GM06990 (cell line): ENCODE measurements at regions not wholly inside any gene's neighbourhood (a gene's known extent, or its start where the extent isn't known, plus 50 kb on each side); places are given as distances from the start of the nearest gene placed in this dataset.

Source experiments
- DNase-seq: peaks from one replicate; pipeline ENCODE4 v3.0.0-alpha.2; 2011; ENCODE audit not compliant: insufficient read length; ENCODE audit errors: extremely low read depth
- H3K27me3 ChIP-seq: replicated peaks from 2 replicates; pipeline ENCODE4 v1.6.0; 2011; ENCODE audit warnings: low read length; ENCODE audit not compliant: control insufficient read depth, insufficient read depth
- H3K36me3 ChIP-seq: 2 replicates; pipeline ENCODE4 v1.5.1; 2011; ENCODE audit warnings: low read length; ENCODE audit not compliant: control insufficient read depth, insufficient read depth
- H3K4me3 ChIP-seq: replicated peaks from 2 replicates; pipeline ENCODE4 v1.5.1; 2011; ENCODE audit warnings: low read depth, mild to moderate bottlenecking, control low read depth, low read length
- TF ChIP-seq, protein P1 (sequence below): IDR thresholded peaks from 2 replicates; pipeline ENCODE4 v1.5.1; 2011; ENCODE audit warnings: low read length, control low read depth, mild to moderate bottlenecking, inconsistent platforms; ENCODE audit not compliant: insufficient read depth, poor library complexity, severe bottlenecking

DNA sequence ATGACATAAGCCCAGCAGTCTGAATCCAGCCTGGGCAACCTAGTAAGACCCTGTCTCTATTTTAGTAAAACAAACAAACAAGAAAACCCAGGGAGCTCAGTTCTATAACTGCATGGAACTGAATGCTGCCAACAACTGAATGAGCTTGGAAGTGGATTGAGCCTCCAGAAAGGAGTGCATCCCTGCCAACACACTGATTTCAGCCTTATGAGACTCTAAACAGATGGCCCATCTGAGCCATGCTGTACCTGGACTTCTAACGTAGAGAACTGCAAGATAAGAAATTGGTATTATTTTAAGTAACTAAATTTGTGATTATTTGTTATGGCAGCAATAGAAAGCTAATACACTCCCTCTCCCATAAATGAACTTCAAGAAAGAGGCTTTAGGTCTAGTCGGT is 150.4 kb upstream of the RAI14 start:
- TF ChIP-seq, protein P1, sequence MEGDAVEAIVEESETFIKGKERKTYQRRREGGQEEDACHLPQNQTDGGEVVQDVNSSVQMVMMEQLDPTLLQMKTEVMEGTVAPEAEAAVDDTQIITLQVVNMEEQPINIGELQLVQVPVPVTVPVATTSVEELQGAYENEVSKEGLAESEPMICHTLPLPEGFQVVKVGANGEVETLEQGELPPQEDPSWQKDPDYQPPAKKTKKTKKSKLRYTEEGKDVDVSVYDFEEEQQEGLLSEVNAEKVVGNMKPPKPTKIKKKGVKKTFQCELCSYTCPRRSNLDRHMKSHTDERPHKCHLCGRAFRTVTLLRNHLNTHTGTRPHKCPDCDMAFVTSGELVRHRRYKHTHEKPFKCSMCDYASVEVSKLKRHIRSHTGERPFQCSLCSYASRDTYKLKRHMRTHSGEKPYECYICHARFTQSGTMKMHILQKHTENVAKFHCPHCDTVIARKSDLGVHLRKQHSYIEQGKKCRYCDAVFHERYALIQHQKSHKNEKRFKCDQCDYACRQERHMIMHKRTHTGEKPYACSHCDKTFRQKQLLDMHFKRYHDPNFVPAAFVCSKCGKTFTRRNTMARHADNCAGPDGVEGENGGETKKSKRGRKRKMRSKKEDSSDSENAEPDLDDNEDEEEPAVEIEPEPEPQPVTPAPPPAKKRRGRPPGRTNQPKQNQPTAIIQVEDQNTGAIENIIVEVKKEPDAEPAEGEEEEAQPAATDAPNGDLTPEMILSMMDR = no peak
- Histone ChIP-seq H3K4me3 (no peak overlapping the region), H3K27me3 (no peaks in the 10 kb centered on the region), H3K36me3 (no peaks in the 10 kb centered on the region)
- DNase-seq = no peak

DNA sequence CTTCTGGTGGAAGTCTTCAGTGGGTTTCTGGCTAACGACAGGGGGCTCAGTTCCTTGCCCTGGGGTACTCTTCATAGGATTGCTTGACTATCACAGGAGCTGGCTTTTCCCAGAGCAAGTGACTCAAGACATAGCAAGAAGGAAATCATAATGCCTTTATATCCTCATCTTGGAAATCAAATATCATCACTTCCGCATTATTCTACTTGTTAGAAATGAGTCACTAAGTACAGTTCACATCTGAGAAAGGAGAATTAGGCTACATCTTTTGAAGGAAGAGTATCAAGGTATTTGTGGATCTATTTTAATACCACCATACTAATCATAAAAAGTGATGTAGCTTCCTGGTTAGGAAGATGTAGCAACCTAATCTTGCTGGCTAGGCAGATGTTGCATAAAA is 148.2 kb upstream of the RAI14 start:
- Histone ChIP-seq H3K4me3 (no peak overlapping the region), H3K27me3 (no peaks in the 10 kb centered on the region), H3K36me3 (no peaks in the 10 kb centered on the region)
- DNase-seq = no peak
- TF ChIP-seq, protein P1 = no peak

DNA sequence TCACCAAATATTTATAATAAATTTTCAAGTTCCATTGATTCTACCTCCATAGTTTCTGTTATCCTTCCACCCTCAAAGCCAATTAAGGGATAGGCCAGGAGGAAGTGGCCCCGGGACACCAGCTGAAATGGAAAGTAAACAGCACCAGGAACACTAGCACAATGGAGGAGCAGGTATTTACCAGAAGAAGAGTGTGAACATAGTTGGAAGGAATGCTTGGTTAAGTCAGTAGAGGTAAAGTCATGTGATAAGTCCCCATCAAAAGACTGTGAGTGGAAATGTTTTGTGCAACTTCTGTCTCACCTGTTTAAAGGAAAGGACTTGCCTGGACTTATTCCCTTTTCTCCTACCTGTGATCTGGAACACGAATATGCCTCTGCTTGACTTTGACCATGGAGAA is 146.7 kb upstream of the RAI14 start:
- TF ChIP-seq, protein P1 = no peak
- H3K4me3 ChIP-seq = no peak overlapping the region
- H3K27me3 ChIP-seq = no peaks in the 10 kb centered on the region
- DNase-seq = no peak
- no peaks in the 10 kb centered on the region for H3K36me3 ChIP-seq

DNA sequence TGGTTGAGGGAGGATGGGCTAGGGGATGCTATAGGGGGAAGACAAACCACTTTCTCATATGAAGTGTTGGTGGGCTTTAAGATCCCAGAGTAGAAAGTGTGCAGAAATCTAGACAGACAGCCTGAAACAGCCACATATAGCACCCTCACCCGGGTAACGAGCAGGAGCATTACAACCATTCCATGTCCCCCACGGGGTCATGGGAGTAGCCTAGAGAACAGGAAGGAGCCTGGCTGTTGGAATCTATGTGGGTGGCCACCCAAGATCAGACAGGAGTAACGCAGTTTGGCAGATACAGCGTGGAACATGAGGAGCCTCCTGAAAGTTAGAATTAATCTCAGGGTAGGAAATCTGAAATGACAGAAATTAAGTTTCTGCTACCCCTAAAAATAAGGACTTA is 146.1 kb upstream of the RAI14 start:
- Histone ChIP-seq H3K27me3 (no peaks in the 10 kb centered on the region), H3K4me3 (no peak overlapping the region), H3K36me3 (no peaks in the 10 kb centered on the region)
- TF ChIP-seq, protein P1 = no peak
- DNase-seq = no peak

DNA sequence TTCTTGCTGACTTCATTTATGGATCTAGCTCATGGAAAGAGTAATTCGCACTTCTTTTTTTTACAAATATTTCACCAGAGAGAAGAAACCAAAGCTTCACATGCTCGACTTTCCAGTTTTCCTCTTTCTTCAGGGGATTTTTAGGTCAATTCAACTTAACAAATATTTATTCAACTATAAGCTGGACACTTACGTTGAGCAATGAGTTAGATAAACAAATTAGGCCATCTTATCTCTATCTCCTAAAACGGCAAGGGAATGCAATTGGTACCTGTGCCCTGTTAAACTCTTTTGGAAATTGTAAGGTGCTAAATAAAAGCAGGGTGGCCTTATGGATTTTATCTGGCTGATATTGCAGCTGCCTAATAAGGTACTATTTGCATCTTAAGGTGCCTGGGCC is 145.1 kb upstream of the RAI14 start:
- TF ChIP-seq, protein P1 = no peak
- Histone ChIP-seq H3K36me3 (no peaks in the 10 kb centered on the region), H3K4me3 (no peak overlapping the region), H3K27me3 (no peaks in the 10 kb centered on the region)
- DNase-seq = no peak

DNA sequence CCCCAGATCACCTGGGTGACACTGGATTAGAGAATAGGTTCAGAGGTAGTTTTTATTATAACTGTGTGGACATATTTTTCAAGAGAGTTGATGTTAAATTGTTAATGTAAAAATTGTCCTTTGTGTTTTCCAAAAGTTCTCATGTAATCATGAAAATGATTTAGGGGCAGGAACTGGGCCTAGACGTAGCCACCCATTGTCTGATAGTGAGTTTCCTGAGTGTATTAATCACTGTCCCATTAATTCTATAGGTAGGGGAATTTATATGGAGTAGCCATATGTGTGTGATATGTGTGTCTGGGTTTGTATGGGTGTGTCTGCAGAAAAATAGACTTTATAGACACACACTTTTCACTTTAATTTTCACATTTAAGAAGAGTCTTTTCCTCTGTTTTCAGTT is 144.6 kb upstream of the RAI14 start:
- Histone ChIP-seq H3K36me3 (no peaks in the 10 kb centered on the region), H3K27me3 (no peaks in the 10 kb centered on the region), H3K4me3 (no peak overlapping the region)
- TF ChIP-seq, protein P1 = no peak
- DNase-seq = no peak
